Stimulated activated CD4-positive, alpha-beta T cell treated with anti-CD3 and anti-CD28 coated beads, TNF-alpha, amount 100 ng/mL, for 48 hours (primary cell): ENCODE measurements at regions not wholly inside any gene's neighbourhood (a gene's known extent, or its start where the extent isn't known, plus 50 kb on each side); places are given as distances from the start of the nearest gene placed in this dataset.

Source experiments
- DNase-seq, 3 donors: peaks; one replicate each; pipeline ENCODE4 v3.0.0-alpha.2; 2020; ENCODE audit warnings: low read depth in 3 of 3

- DNase-seq: no peak
Measured at GRCh38 chr9:20042128-20042711, 253.4 kb upstream of the SLC24A2 start.

GRCh38 chr9:20041697-20042081 lies 252.9 kb upstream of the SLC24A2 start:
- no peak for DNase-seq

- DNase-seq: no peak
Measured at GRCh38 chr9:20040991-20041696, 252.3 kb upstream of the SLC24A2 start.

- DNase-seq: no peak
Measured at GRCh38 chr9:20037699-20038098, 248.9 kb upstream of the SLC24A2 start.

GRCh38 chr9:20033511-20033910 lies 244.7 kb upstream of the SLC24A2 start:
- DNase-seq: no peak

GRCh38 chr9:20032413-20033006 lies 243.7 kb upstream of the SLC24A2 start:
- no peak for DNase-seq

- no peak for DNase-seq
Measured at GRCh38 chr9:20031836-20032235, 243.0 kb upstream of the SLC24A2 start.

GRCh38 chr9:20030671-20031070 lies 241.8 kb upstream of the SLC24A2 start:
- no peak for DNase-seq

GRCh38 chr9:20030221-20030620 lies 241.4 kb upstream of the SLC24A2 start:
- no peak for DNase-seq

GRCh38 chr9:20028849-20029231 lies 240.0 kb upstream of the SLC24A2 start:
- DNase-seq: no peak

GRCh38 chr9:20028192-20028848 lies 239.5 kb upstream of the SLC24A2 start:
- no peak for DNase-seq

GRCh38 chr9:20023961-20024571 lies 235.2 kb upstream of the SLC24A2 start:
- DNase-seq: no peak

GRCh38 chr9:20023210-20023905 lies 234.5 kb upstream of the SLC24A2 start:
- no peak for DNase-seq

GRCh38 chr9:20022410-20022809 lies 233.6 kb upstream of the SLC24A2 start:
- DNase-seq: no peak

- no peak for DNase-seq
Measured at GRCh38 chr9:20016611-20017010, 227.8 kb upstream of the SLC24A2 start.

- DNase-seq: no peak
Measured at GRCh38 chr9:20015427-20015931, 226.6 kb upstream of the SLC24A2 start.

GRCh38 chr9:20014168-20014567 lies 225.3 kb upstream of the SLC24A2 start:
- DNase-seq: no peak

- DNase-seq: no peak
Measured at GRCh38 chr9:20012232-20012631, 223.4 kb upstream of the SLC24A2 start.

GRCh38 chr9:20009606-20010005 lies 220.8 kb upstream of the SLC24A2 start:
- DNase-seq: no peak

- no peak for DNase-seq
Measured at GRCh38 chr9:20002011-20002410, 213.2 kb upstream of the SLC24A2 start.

GRCh38 chr9:20001058-20001457 lies 212.2 kb upstream of the SLC24A2 start:
- no peak for DNase-seq
